HT1080 (cell line): ENCODE measurements at regions not wholly inside any gene's neighbourhood (a gene's known extent, or its start where the extent isn't known, plus 50 kb on each side); places are given as distances from the start of the nearest gene placed in this dataset. TPM values are rescaled to one million over a fixed set of nuclear protein-coding genes. Genes with fewer than 3 reads are reported as not detected.

ENCODE experiments used
- small RNA-seq: library from RNA; depleted of rRNA; stranded (forward); fragments of <200 nt; gene quantifications from one replicate; pipeline ENCODE3, GENCODE V24; 2014

Small RNA genes in the stretch of these regions (small RNA-seq; reads per million reads assigned to genes)
- not detected for gene AL807761.1
